Lower leg skin (tissue), 3 donors: ENCODE measurements at regions not wholly inside any gene's neighbourhood (a gene's known extent, or its start where the extent isn't known, plus 50 kb on each side); places are given as distances from the start of the nearest gene placed in this dataset.

Experiments
- CTCF ChIP-seq, 3 donors: fragments of 450-650 bp; IDR thresholded peaks; one replicate each; pipeline ENCODE4 v1.5.1; 2016; ENCODE audit warnings: antibody characterized with exemption in 3 of 3, mild to moderate bottlenecking in 3 of 3, moderate library complexity in 2 of 3
- POLR2A ChIP-seq, 2 donors: fragments of 450-650 bp; IDR thresholded peaks; one replicate each; pipeline ENCODE4 v1.6.1; 2016 to 2017; ENCODE audit warnings: antibody characterized with exemption in 2 of 2, mild to moderate bottlenecking in 1 of 2, moderate library complexity in 1 of 2

- TF ChIP-seq CTCF (IDR thresholded peaks at IDR 0.05) (no peak), POLR2A (IDR thresholded peaks at IDR 0.05) (no peak)
These were observed 164.8 kb downstream of the METTL4 start for GRCh38 chr18:2406544-2406943.
